SU-DHL-6 (cell line): ENCODE measurements at regions not wholly inside any gene's neighbourhood (a gene's known extent, or its start where the extent isn't known, plus 50 kb on each side); places are given as distances from the start of the nearest gene placed in this dataset.

Experiments
- H2AFZ ChIP-seq: fragments of 200-600 bp; sonication (generic); 2 replicates; pipeline ENCODE4 v1.6.1; 2014; ENCODE audit warnings: low read depth, mild to moderate bottlenecking, moderate library complexity, mixed read lengths, antibody characterized with exemption, low read length; ENCODE audit not compliant: severe bottlenecking
- H3F3A ChIP-seq: fragments of 200-600 bp; shearing (Covaris generic); 2 replicates; pipeline ENCODE4 v1.6.0; 2016; ENCODE audit warnings: antibody characterized with exemption, mild to moderate bottlenecking; ENCODE audit not compliant: insufficient read depth
- H3K27ac ChIP-seq: fragments of 200-600 bp; sonication (generic); 2 replicates; pipeline ENCODE4 v1.5.1; 2016; ENCODE audit warnings: low read depth, mild to moderate bottlenecking, low read length, moderate library complexity, mixed read lengths
- H3K27me3 ChIP-seq: fragments of 200-600 bp; sonication (generic), shearing (Covaris generic); 2 replicates; pipeline ENCODE4 v1.6.0; 2014; ENCODE audit warnings: mild to moderate bottlenecking, low read length
- H3K36me3 ChIP-seq: fragments of 200-600 bp; sonication (generic); 2 replicates; pipeline ENCODE4 v1.6.1; 2014; ENCODE audit warnings: mild to moderate bottlenecking, low read length, mixed read lengths
- H3K4me2 ChIP-seq: fragments of 300-600, 200-600 bp; shearing (Covaris generic), sonication (generic); 2 replicates; pipeline ENCODE4 v1.6.0; 2014; ENCODE audit warnings: low read length, low read depth, mild to moderate bottlenecking; ENCODE audit not compliant: poor library complexity, severe bottlenecking
- H3K4me3 ChIP-seq: fragments of 200-600 bp; sonication (generic); 2 replicates; pipeline ENCODE4 v1.5.1; 2014; ENCODE audit warnings: antibody characterized with exemption, low read length, mild to moderate bottlenecking, mixed read lengths; ENCODE audit not compliant: insufficient read depth, poor library complexity, severe bottlenecking
- H3K79me2 ChIP-seq: fragments of 200-600 bp; sonication (generic); 2 replicates; pipeline ENCODE4 v1.6.1; 2014; ENCODE audit warnings: mild to moderate bottlenecking, low read length, moderate library complexity; ENCODE audit not compliant: insufficient read depth
- H3K9ac ChIP-seq: fragments of 200-600 bp; sonication (generic); 2 replicates; pipeline ENCODE4 v1.7.0; 2014; ENCODE audit warnings: mild to moderate bottlenecking, low read length
- H3K9me2 ChIP-seq: fragments of 200-600 bp; sonication (generic); replicated peaks from 2 replicates; pipeline ENCODE4 v1.6.1; 2014; ENCODE audit warnings: low read length; ENCODE audit not compliant: insufficient read depth
- H3K9me3 ChIP-seq: fragments of 200-600 bp; sonication (generic); 2 replicates; pipeline ENCODE4 v1.6.1; 2014; ENCODE audit warnings: low read length, mixed read lengths; ENCODE audit not compliant: insufficient read depth
- H4K20me1 ChIP-seq: fragments of 200-600 bp; sonication (generic); 2 replicates; pipeline ENCODE4 v1.6.1; 2014; ENCODE audit warnings: low read depth, mild to moderate bottlenecking, antibody characterized with exemption, low read length, moderate library complexity, mixed read lengths
- CTCF ChIP-seq: fragments of 200-600 bp; sonication (generic); IDR thresholded peaks from one replicate; pipeline ENCODE4 v1.5.1; 2017; ENCODE audit warnings: antibody characterized with exemption, mild to moderate bottlenecking, low read length, moderate library complexity; ENCODE audit not compliant: insufficient read depth, poor library complexity, severe bottlenecking
- EZH2phosphoT487 ChIP-seq: fragments of 200-600 bp; sonication (generic), shearing (Covaris generic); conservative IDR thresholded peaks from 2 replicates; pipeline ENCODE4 v1.6.1; 2018; ENCODE audit warnings: mild to moderate bottlenecking, antibody characterized with exemption, low read length, moderate library complexity, mixed read lengths

- H3K9ac ChIP-seq, result no peak overlapping the region
- no peaks in the 10 kb centered on the region for H3F3A ChIP-seq
- H2AFZ ChIP-seq, result no peak overlapping the region
- H3K27ac ChIP-seq, result no peak overlapping the region
- no peak overlapping the region for H3K4me3 ChIP-seq
- no peaks in the 10 kb centered on the region for H4K20me1 ChIP-seq
- H3K27me3 ChIP-seq, result no peaks in the 10 kb centered on the region
- no peaks in the 10 kb centered on the region for H3K9me2 ChIP-seq
- no peaks in the 10 kb centered on the region for H3K79me2 ChIP-seq
- no peak overlapping the region for H3K4me2 ChIP-seq
- TF ChIP-seq CTCF (no peak), EZH2phosphoT487 (no peak)
- H3K9me3 ChIP-seq, result no peaks in the 10 kb centered on the region
- H3K36me3 ChIP-seq, result no peaks in the 10 kb centered on the region
Measured at GRCh38 chr6:144899161-144899560, 614.0 kb downstream of the UTRN start.

- H3K4me2 ChIP-seq, result no peak overlapping the region
- H3K9me2 ChIP-seq, result no peaks in the 10 kb centered on the region
- no peaks in the 10 kb centered on the region for H3K9me3 ChIP-seq
- TF ChIP-seq EZH2phosphoT487 (no peak), CTCF (no peak)
- no peak overlapping the region for H3K27ac ChIP-seq
- H3K27me3 ChIP-seq, result no peaks in the 10 kb centered on the region
- H4K20me1 ChIP-seq, result no peaks in the 10 kb centered on the region
- no peaks in the 10 kb centered on the region for H3K79me2 ChIP-seq
- H3K9ac ChIP-seq, result no peak overlapping the region
- H3K36me3 ChIP-seq, result no peaks in the 10 kb centered on the region
- H3K4me3 ChIP-seq, result no peak overlapping the region
- H2AFZ ChIP-seq, result no peak overlapping the region
- H3F3A ChIP-seq, result no peaks in the 10 kb centered on the region
Measured at GRCh38 chr6:144901412-144901811, 616.3 kb downstream of the UTRN start.

GRCh38 chr6:144908004-144908403 is 622.9 kb downstream of the UTRN start:
- Histone ChIP-seq H3K4me3 (no peak overlapping the region), H3K27me3 (no peaks in the 10 kb centered on the region), H3K9me3 (no peaks in the 10 kb centered on the region), H3K79me2 (no peaks in the 10 kb centered on the region), H3K36me3 (no peaks in the 10 kb centered on the region), H3K9me2 (no peaks in the 10 kb centered on the region), H3K9ac (no peak overlapping the region), H2AFZ (no peak overlapping the region), H3K27ac (no peak overlapping the region), H4K20me1 (no peaks in the 10 kb centered on the region), H3F3A (no peaks in the 10 kb centered on the region), H3K4me2 (no peak overlapping the region)
- no peak for TF ChIP-seq CTCF
- TF ChIP-seq EZH2phosphoT487, result no peak
